MM.1S (cell line): ENCODE measurements at regions not wholly inside any gene's neighbourhood (a gene's known extent, or its start where the extent isn't known, plus 50 kb on each side); places are given as distances from the start of the nearest gene placed in this dataset.

Experiments
- DNase-seq: peaks from one replicate; pipeline ENCODE4 v3.0.0-alpha.2; 2015
- H2AFZ ChIP-seq: fragments of 300-600 bp; sonication (generic); 2 replicates; pipeline ENCODE4 v1.6.0; 2016; ENCODE audit warnings: antibody characterized with exemption, low read length
- H3F3A ChIP-seq: fragments of 300-600 bp; sonication (generic); 2 replicates; pipeline ENCODE4 v1.6.1; 2016; ENCODE audit warnings: mild to moderate bottlenecking, antibody characterized with exemption, low read length, moderate library complexity, mixed read lengths; ENCODE audit not compliant: insufficient read depth
- H3K27ac ChIP-seq: fragments of 300-600 bp; sonication (generic); 2 replicates; pipeline ENCODE4 v1.5.1; 2016; ENCODE audit warnings: mild to moderate bottlenecking, low read length
- H3K27me3 ChIP-seq: fragments of 300-600 bp; sonication (generic); replicated peaks from 2 replicates; pipeline ENCODE4 v1.6.0; 2016; ENCODE audit warnings: low read length; ENCODE audit not compliant: insufficient read depth
- H3K36me3 ChIP-seq: fragments of 300-600 bp; sonication (generic); replicated peaks from 2 replicates; pipeline ENCODE4 v1.6.1; 2016; ENCODE audit warnings: mild to moderate bottlenecking, low read length, mixed read lengths; ENCODE audit not compliant: insufficient read depth
- H3K4me1 ChIP-seq: fragments of 300-600 bp; sonication (generic); 2 replicates; pipeline ENCODE4 v1.6.1; 2016; ENCODE audit warnings: low read length, mixed read lengths
- H3K4me2 ChIP-seq: fragments of 300-600 bp; sonication (generic); 2 replicates; pipeline ENCODE4 v1.6.0; 2016; ENCODE audit warnings: low read depth, low read length
- H3K4me3 ChIP-seq: fragments of 300-600 bp; sonication (generic); 2 replicates; pipeline ENCODE4 v1.5.1; 2016; ENCODE audit warnings: low read length, mixed read lengths
- H3K79me2 ChIP-seq: fragments of 300-600 bp; sonication (generic); 2 replicates; pipeline ENCODE4 v1.6.1; 2016; ENCODE audit warnings: mixed run types, low read length, mixed read lengths
- H3K9ac ChIP-seq: fragments of 300-600 bp; sonication (generic); 2 replicates; pipeline ENCODE4 v1.6.1; 2016; ENCODE audit warnings: low read length, mixed read lengths
- H3K9me2 ChIP-seq: fragments of 300-600 bp; sonication (generic); replicated peaks from 2 replicates; pipeline ENCODE4 v1.6.1; 2016; ENCODE audit warnings: mild to moderate bottlenecking, low read length, mixed read lengths; ENCODE audit not compliant: insufficient read depth
- H3K9me3 ChIP-seq: fragments of 300-600 bp; sonication (generic); replicated peaks from 2 replicates; pipeline ENCODE4 v1.6.1; 2016; ENCODE audit warnings: mild to moderate bottlenecking, low read length, mixed read lengths; ENCODE audit not compliant: insufficient read depth
- H4K20me1 ChIP-seq: fragments of 300-600 bp; sonication (generic); 2 replicates; pipeline ENCODE4 v1.6.1; 2016; ENCODE audit warnings: mild to moderate bottlenecking, low read length, moderate library complexity, mixed read lengths; ENCODE audit not compliant: insufficient read depth
- CTCF ChIP-seq: fragments of 300-600 bp; sonication (generic); IDR thresholded peaks from 2 replicates; pipeline ENCODE4 v1.5.1; 2016; ENCODE audit warnings: antibody characterized with exemption, low read length, mixed read lengths
- EZH2 ChIP-seq: fragments of 300-600 bp; sonication (generic); optimal IDR thresholded peaks from 2 replicates; pipeline ENCODE3; 2017; ENCODE audit warnings: low read depth, mild to moderate bottlenecking, antibody characterized with exemption, low read length, mixed read lengths
- EZH2phosphoT487 ChIP-seq: fragments of 300-600 bp; sonication (generic); IDR thresholded peaks from 2 replicates; pipeline ENCODE4 v1.6.1; 2018; ENCODE audit warnings: antibody characterized with exemption, low read length

GRCh38 chr12:93966516-93967133 lies 181.8 kb upstream of the PLXNC1 start:
- no peak for DNase-seq
- H2AFZ ChIP-seq: no peak overlapping the region
- no peak overlapping the region for H3K9ac ChIP-seq
- no peaks in the 10 kb centered on the region for H3K9me2 ChIP-seq
- no peak overlapping the region for H3K4me3 ChIP-seq
- no peak for TF ChIP-seq CTCF
- no peak for TF ChIP-seq EZH2
- no peak for TF ChIP-seq EZH2phosphoT487
- no peaks in the 10 kb centered on the region for H3K4me1 ChIP-seq
- no peak overlapping the region for H3K27ac ChIP-seq
- no peak overlapping the region for H3K4me2 ChIP-seq
- no peaks in the 10 kb centered on the region for H3K27me3 ChIP-seq
- H4K20me1 ChIP-seq: no peaks in the 10 kb centered on the region
- H3K36me3 ChIP-seq: no peaks in the 10 kb centered on the region
- H3F3A ChIP-seq: no peaks in the 10 kb centered on the region
- no peaks in the 10 kb centered on the region for H3K9me3 ChIP-seq
- H3K79me2 ChIP-seq: no peaks in the 10 kb centered on the region

GRCh38 chr12:93967454-93967853 lies 180.9 kb upstream of the PLXNC1 start:
- Histone ChIP-seq H3K9me2 (no peaks in the 10 kb centered on the region), H3K79me2 (no peaks in the 10 kb centered on the region), H3K27me3 (no peaks in the 10 kb centered on the region), H3K4me3 (no peak overlapping the region), H3K36me3 (no peaks in the 10 kb centered on the region), H3K4me2 (no peak overlapping the region), H3K9me3 (no peaks in the 10 kb centered on the region), H2AFZ (no peak overlapping the region), H3K4me1 (no peaks in the 10 kb centered on the region), H3K9ac (no peak overlapping the region), H3K27ac (no peak overlapping the region), H3F3A (no peaks in the 10 kb centered on the region), H4K20me1 (no peaks in the 10 kb centered on the region)
- no peak for DNase-seq
- TF ChIP-seq CTCF (no peak), EZH2 (no peak), EZH2phosphoT487 (no peak)

GRCh38 chr12:93968536-93969285 lies 179.7 kb upstream of the PLXNC1 start:
- H3K9me2 ChIP-seq: no peaks in the 10 kb centered on the region
- H2AFZ ChIP-seq: no peak overlapping the region
- no peaks in the 10 kb centered on the region for H3K27me3 ChIP-seq
- no peak overlapping the region for H3K4me2 ChIP-seq
- no peaks in the 10 kb centered on the region for H3K9me3 ChIP-seq
- no peaks in the 10 kb centered on the region for H3F3A ChIP-seq
- no peaks in the 10 kb centered on the region for H4K20me1 ChIP-seq
- no peaks in the 10 kb centered on the region for H3K79me2 ChIP-seq
- TF ChIP-seq CTCF: no peak
- TF ChIP-seq EZH2phosphoT487: no peak
- TF ChIP-seq EZH2: no peak
- no peak overlapping the region for H3K9ac ChIP-seq
- H3K27ac ChIP-seq: no peak overlapping the region
- no peak for DNase-seq
- H3K36me3 ChIP-seq: no peaks in the 10 kb centered on the region
- no peaks in the 10 kb centered on the region for H3K4me1 ChIP-seq
- no peak overlapping the region for H3K4me3 ChIP-seq
